KG1 (cell line): ENCODE measurements at regions not wholly inside any gene's neighbourhood (a gene's known extent, or its start where the extent isn't known, plus 50 kb on each side); places are given as distances from the start of the nearest gene placed in this dataset.

Experiments
- DNase-seq: peaks from one replicate; lab custom pipeline; 2025; lab: John Stamatoyannopoulos, UW

DNA sequence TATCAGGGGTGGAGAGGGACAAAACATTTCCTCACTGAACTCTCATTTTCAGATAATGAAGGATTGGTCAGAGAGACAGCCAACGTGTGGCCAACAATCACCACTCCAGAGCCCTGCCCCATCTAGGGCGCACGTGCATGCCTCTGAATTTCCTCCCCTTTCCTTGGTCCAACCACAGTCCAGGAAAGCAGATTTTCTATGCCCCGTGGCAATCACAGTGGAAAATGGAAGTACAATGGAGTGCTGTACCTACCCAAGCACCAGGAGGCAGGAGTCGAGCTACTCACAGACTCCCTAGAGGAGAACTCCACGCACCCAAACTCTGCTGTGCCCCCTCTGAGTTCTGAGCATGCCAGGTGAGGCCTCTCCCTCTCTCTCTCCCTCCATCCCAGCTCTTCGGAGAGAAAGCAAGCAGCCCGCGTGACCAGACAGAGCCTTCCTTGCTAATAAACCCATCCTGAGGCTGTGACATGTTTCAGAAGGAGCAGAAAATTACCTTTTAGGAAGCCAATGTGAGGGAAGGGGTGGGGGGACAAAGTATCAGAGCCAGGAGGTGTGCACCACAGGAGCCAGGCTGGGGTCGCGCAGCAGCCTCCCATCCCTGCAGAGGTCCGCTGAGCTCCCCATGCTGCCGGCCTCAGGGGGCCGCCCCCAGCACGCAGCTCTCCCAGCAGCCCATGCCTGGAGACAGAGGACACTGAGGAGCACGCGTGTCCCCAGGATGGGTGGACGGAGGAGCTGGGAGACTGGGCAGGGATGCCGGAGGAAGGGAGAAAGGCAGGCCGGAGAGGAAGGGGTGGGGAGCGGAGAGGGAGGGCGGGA lies 73.4 kb downstream of the PITPNM2 start:
- no peak for DNase-seq

DNA sequence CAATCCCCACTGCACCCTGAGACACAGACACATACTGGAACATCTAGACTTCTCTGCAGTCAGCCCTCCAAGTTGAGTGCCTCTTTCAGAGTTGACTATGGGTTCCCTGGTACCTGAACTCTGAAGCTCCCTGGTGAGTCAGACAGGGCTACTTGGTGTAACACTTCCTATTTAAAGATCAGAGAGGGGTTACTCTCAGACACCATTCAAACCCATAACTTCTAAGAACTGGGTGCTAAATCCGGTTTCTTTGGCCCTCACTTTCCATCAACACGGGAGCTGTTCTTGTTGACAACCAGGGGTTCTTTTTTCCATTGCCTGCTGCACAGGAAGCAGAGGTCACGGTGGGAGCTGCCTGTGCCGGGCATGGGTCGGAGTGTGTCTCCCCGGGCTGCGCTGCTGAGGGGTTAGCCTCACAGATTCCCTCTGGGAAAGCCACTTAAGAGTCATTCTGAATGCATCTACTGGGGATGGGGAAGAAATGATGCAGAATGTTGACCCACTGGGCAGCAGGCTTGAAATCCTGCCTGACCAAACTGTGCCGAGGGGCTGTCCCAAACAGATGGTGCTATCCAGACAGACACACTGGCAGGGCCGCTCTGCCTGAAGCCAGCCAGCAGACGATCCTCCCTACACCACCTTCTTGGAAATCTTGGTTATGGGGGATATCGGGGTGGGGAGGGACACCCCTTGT lies 74.1 kb downstream of the PITPNM2 start:
- DNase-seq: no peak

DNA sequence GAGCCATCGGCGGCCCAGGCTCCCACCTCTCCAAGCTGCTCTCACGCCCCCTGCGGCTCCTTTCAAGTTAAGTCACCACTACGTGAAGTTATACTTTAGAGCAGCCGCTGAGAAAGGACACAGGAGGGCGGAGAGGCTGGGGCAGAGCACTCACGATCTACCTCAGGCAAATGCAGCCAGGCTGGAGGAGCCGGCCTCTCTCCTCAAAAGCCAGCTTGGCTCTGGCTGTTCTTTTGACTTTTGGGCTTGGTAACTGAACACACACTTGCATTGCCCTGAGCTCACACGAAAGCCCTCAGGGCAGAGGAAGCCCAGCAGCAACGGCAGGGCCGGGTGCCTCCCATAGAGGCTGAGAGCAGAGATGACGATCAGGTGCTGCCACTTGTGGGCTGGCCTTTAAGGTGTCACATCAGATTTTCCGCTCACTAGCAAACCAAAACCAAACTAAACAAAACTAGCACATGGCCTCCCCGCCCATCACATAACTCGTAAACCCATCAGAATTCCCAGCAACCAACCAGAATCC lies 75.2 kb downstream of the PITPNM2 start:
- DNase-seq: no peak

DNA sequence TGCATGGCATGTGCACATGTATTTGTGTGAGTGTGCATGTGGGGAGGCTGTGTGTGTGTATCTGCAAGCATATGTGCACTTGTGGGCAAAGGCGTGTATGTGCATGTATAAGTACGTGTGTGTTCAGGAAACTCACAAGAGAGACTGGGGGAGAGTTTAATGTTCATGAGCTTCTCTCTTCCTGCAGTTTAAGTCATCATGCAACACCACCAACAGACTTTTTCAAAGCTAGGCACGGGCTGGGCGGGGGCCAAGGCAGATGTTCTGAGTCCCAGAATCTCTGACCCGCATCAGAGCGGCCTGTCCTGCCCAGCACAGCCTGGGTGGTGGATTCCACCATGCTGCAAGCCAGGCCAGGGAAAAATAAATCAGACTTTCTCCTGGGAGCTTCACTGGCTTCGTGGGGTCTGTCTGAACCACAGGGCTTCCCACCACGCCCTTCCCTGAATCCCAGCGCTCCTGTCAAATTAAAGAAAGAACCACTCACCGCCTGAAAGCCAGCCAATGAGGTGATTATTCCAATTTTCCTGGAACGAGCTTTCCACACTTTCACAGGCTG lies 75.7 kb downstream of the PITPNM2 start:
- DNase-seq: no peak

DNA sequence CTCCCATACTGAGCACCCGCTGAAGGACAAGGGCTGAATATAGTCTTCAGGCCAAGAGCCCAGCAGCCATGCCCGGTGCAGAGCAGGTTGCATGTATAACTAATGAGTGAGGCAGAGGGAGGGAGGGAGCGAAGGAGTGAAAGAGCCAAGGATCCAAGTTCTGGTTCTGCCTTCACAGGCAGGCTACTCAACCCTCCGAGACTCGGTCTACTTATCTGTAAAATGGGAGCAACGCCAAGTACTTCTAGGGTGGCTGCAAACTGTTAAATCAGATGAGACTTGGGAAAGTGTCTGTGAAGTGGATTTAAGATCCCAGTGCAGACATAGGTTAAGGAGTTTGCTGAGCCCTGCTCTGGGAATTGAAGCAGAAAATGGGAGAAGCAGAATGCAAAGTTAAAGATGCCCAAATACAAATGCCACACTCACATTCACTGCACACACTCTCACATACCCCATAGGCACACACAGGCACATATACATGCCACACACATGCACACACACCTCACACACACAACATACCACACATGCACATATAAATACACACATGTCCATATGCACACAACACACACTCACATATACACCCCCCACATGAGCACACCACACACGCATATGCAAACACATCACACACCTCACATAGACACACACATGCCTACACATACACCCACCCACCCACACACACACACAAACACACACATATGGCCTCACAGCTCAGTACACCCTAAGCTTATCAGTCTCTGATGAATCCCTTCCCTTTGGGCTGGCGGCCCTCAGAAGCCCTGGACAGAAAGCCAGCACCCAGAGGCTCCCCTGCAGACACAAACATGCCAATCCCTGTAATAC lies 76.7 kb downstream of the PITPNM2 start:
- DNase-seq: no peak

DNA sequence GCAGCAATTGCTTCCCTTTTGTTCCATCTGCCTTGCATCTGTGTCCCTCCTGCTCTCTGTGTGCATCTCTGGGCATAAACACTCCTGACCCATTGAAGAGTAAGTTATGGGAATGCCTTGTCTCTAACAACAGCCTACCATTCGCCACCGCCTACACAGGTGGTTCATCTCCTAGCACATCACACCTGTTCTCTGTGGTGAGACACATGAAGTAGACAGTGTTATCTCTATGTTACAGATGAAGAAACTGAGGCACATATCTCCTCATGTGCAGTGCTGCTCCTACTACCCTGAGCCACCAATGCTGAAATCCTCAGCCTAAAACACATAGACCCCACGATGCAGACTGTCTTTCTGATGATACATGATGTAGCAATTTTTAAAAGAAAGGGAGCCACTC lies 77.6 kb downstream of the PITPNM2 start:
- no peak for DNase-seq

DNA sequence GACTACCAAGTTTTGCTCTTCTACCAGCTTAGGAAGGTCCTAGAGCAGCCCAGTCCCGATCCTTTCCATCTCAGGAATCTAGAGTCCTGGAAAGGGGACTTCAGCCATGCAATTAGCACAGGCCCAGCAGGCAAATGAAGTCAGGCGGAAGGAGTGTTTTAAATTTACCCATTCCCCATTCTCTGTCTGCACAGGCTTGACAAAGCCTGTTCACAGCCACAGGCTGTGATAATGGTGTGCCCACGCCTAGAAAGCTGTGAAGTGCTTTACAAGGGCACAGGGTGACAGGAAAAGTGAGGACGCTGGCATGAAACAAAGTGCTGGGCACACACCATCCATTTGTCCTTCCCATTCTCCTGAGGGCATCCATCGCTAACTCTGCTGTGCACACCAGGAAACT lies 79.0 kb downstream of the PITPNM2 start:
- DNase-seq: no peak

DNA sequence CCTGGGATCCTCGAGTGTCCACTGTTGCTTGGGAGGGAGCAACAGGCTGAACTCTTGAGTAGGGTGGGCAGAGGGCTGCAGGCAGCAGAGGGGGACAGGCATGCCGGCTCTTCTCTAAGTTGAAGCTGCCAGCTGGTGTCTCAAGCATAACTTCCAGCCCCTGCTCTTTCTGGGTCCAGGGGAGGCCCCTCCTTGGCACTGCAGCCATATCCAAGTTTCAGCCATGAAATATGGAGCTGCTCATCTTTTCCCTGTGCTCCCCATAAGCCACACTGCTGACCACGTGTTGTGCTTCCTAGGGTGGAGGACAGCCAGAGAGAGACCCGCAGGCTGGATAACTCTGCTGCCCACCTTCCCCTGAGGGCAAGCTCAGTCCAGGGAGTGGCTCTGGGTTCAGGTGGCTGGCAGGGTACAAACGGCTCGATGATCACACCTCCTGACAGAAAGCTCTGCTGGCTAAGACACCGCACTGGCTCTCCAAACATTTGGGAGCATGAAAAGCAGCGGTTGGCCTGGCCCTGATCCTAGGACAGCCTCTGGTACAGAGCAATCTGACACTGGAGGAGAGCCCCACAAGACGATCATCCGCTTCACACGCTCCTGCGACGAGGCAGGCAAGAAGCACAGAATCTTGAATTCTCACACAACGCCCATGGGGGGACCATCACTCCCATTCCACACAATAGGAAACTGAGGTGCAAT lies 79.6 kb downstream of the PITPNM2 start:
- no peak for DNase-seq

DNA sequence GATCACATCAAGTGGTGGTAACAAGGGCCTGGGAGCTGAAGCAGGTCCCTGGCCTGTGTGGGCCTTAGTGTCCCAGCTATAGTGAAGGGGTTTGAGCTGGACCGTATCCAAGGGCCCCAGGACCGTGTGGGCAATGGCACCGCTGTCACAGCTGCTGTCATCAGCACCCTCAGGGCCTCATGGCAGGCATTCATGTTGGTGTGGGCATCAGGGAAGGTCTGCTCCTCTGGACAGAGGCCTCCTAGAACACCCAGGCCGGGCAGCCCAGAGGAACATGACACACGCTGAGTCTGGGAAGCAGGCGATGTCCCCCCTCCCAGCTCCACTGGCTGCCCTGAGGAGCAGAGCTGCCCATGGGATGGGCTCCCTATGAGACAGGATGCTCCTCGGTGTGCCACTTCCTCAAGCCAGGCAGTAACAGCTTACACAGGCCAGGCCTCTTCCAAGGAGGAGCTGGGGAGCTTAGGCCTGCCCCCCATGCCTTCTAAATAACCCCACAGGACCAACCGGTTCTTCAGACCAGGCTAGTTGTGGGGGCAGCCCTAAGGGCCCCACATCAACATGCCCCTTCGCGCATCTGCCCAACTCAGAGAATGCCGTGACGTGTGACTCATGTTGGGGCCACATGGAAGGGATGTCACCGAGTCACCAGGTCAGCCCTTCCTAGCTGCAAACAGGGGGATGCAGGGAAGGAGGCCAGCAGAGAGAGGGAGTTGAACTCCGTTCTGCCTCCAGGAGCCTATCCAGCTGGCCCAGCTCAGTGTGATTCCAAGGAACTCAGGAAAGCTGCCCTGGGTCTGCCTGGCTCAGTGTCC lies 80.4 kb downstream of the PITPNM2 start:
- no peak for DNase-seq

DNA sequence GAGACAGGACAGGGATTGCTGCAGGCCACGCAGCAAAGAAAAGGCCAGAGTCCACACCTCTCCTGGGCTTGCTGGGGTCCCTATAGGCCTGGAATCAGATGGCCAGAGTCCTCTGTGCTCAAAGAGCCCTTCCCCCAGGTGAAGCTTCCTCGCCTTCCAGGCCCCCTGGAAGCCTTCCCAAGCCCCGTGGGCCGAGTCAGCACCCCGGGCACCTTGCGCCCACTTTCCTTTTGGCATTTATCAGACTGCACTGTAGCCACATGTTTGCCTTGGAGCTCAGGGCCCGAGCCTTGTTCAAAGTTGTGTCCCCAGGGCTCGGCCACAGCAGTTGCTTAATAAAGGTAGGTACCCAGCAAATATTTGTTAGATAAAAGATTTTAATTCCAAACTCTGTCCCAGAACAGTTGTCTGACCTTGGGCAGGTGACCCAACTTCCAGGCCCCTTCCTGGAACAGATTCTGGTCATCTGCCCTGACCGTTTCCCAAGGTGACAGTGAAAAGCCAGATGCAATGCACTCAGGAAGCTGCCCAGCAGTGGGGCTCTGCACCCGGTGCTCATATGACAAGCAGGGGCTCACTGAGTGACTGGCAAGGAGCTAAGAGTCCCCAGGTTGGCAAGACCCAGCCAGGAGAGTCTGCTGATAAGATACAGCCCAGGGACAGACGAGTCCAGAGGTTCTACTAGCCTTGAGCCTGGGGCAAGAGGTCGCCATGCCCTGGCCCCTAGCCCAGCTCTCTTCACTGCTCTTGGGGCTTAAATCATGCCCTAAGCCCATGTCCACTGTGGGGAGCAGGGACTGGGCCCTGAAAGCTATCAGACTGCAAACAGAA lies 81.2 kb downstream of the PITPNM2 start:
- DNase-seq: no peak

DNA sequence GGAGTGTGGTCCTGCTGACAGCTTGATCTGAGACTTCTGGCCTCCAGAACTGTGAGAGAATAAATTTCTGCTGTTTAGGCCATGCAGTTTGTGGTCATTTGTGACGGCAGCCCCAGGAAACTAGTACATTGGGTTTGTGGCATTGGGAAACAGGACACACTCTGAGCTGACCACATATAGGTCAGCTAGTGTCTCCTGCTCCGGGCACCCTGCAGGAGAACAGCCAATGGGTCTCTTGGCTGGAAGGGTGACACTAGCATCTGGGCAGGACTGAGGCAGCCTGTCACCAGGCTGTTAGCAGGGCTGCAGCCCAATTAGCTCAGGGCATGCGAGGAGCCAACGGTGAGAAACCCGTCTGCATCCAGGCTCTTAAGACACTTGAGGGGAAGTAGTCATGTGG lies 83.2 kb downstream of the PITPNM2 start:
- DNase-seq: no peak

DNA sequence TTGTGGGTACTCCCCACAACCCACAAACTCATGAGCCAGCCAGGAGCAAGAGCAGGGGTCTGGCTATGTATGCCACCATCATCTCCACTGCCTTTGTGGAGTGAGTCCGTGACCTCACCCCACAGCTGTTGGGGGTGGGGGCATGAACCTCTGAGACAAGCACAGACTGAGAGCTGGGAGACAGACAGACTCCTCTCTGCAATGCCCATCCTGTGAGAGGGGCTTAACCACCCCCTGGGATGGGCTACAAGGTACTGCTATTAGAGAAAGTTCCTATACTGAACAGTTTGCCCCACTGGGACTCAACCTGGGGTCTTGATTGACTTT lies 84.5 kb downstream of the PITPNM2 start:
- no peak for DNase-seq

DNA sequence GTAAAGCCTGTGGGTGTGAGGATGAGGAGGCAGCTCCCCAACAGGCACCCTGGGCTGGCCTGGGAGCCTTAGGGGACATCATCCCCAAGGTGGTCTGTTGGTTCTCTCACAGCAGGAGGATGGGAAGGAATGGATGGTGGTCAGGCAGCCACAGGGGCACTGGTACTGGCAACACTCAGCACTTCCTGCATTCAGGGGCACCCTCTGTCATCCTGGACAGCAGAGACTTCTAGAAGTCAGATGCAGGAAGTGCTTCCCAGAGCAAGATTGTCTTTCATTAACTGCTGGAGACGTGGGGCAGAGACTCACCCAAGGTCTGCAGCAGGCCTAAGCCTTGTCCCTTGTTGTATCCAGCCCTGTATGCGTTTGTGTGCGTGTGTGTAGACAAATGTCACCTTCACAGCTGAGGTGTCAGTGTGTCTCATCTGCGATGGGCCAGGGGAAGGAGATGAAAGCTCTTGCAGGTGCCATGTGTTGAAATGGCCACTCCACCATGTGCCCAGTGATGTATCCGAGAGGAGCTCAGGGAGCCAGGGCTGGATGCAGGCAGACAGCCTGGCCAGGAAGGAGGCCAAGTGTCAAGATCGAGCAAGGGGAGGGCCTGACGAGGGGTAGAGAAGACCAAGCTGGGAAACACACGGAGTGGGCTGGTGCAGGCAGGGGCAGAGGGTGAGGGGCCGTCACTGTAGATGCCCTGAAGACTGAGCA lies 85.1 kb downstream of the PITPNM2 start:
- no peak for DNase-seq

DNA sequence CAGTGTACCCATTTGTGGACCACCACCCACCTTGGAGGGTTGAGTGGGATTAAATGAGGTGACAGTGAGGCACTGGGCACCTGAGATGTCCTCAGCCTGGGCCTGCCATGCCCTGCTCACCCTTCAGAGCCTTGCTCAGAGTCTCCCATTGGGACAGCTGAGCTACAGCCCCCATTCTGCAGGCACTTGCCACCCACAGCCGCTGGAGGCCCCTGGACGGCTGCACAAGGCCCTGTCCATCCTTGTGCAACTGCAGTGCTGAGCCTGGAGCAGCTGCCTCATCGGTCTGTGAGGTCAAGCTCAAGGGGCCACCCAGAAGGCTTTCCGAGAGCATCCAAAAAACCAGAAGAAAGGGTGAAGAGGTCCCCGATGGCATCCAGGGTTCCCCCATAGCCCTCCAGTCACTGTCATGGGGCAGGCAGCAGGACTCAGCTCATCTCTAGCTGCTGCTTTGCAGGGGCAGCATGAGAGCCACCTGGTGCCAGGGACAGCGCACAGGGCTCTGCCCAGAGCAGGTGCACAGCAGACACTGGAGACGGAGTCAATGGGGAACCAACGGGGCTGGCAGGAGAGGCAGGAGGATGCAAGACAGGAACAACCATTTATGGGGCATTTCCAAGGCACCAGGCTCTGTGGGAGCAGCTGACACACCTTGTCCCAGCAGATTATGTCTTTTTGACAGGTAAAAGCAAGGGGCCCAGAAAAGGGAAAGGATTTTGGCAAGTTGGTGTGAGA lies 84.6 kb downstream of the ARL6IP4 start:
- DNase-seq: no peak

DNA sequence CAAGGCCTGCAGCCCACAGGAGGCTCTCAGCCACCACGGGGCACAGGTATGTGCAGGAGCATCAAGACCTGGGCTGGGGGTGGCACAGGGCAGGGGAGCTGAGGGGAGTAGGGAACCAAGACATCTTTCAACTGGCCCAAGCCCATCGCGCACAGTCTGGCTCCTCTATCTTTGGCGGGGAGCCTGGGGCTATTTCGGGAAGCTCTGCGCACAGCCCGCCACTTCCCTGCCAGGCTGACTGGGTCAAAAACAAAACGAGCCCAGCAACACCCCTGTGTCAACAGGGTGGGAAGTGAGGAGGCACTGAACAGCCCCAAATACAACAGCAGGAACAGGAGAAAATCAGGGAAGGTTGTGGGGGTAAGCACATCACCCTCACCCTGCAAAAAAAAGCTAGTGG lies 83.9 kb downstream of the ARL6IP4 start:
- DNase-seq: no peak

DNA sequence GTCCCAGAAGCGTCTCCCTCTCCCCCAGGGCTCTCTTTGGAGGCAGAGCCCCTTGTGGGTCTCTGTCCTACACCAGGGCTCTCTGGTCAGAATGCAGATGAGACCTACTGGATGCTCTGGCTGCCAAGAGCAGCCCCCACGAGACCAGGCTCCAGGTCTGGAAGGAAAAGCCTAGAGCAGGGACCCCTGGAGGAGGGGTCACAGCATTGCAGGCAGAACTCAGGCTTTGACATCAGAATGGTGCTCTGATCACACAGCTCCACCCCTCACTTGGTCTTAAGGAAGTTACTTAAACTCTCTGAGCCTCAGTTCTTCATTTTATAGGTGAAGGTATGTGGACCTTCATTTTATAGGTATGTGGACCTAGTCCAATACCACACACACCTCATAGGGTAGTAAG lies 83.1 kb downstream of the ARL6IP4 start:
- DNase-seq: peak; percentile 22

DNA sequence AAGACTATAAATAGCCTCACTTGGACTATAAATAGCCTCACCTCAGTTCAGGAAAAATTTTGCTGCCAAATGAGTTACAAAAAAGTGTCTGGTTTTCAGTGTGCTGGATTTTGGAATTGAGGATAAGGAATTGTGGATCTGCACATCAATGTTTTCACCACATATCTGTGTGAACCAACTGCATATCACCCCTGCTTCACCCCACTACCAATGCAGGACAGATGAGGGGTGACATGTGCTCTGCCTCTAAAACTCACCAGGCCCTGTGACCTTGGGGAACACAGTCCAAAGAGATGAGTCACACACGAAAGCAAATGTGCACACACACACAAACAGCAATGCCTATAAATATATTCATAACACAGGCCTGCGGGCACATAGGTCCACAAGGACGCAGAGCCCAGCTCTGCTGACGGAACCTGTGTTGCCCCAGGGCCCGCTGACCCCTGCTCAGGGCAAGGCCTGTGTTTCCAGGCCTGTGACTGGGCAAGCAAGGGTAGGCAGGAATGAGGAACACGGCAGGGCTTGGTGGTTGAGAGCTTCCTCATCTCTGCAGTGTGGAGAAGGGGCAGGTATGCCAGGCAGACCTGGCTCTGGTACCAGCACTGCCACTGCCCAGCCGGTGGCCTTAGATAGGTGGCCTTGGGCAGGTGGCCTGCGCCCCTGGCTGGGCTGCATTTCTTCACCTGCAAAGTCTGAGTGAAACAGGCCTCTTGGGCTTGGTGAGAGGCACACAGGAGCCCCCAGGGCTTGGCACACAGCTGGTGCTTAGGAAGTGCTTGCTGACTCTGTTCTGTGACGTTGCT lies 82.4 kb downstream of the ARL6IP4 start:
- no peak for DNase-seq
